ENCODE measurements at regions not wholly inside any gene's neighbourhood (a gene's known extent, or its start where the extent isn't known, plus 50 kb on each side); places are given as distances from the start of the nearest gene placed in this dataset.

DNA sequence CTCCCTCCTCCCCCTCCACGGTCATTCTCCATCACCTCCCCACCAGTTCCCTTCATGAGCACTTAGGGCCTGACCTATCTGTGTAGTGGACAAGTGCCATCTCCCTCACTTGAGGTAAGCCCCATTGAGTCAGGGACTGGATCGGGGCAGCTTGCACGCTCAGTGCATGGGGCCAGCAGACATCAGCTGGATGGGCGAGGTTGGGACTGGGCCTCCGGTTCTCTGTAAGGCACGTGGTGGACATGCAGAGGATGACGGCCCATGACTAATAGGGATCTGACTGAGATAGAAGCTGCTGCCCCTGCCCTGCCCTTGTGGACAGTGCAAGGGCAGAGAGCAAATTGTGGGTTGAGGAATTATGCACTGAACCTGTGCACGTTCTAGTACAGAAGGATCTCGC is 120.4 kb upstream of the C1orf174 start:
- TF ChIP-seq POLR2A (IDR thresholded peaks at IDR 0.05; ENCODE audit: low read length) (no peak), GATA1 (IDR thresholded peaks at IDR 0.05; ENCODE audit: low read depth, low read length) (no peak)

Measured in erythroblast (primary cell).